Neuronal stem cell (in vitro differentiated cells): ENCODE measurements at regions not wholly inside any gene's neighbourhood (a gene's known extent, or its start where the extent isn't known, plus 50 kb on each side); places are given as distances from the start of the nearest gene placed in this dataset.

Experiments
- DNase-seq: peaks from one replicate; pipeline ENCODE4 v3.0.0-alpha.2; 2013; ENCODE audit warnings: low spot score
- H2AFZ ChIP-seq: one replicate; pipeline ENCODE4 v1.6.1; 2013; ENCODE audit warnings: mild to moderate bottlenecking, low read length, inconsistent platforms
- H2AK5ac ChIP-seq: 2 replicates; pipeline ENCODE4 v1.6.1; 2013; ENCODE audit warnings: low read depth, mild to moderate bottlenecking, inconsistent platforms, low read length, moderate library complexity, mixed read lengths
- H2BK120ac ChIP-seq: 2 replicates; pipeline ENCODE4 v1.6.1; 2013; ENCODE audit warnings: low read depth, mild to moderate bottlenecking, inconsistent platforms, low read length, moderate library complexity, mixed read lengths
- H2BK12ac ChIP-seq: one replicate; pipeline ENCODE4 v1.6.1; 2013; ENCODE audit warnings: low read length, inconsistent platforms
- H2BK15ac ChIP-seq: 2 replicates; pipeline ENCODE4 v1.6.1; 2013; ENCODE audit warnings: mild to moderate bottlenecking, low read length, inconsistent platforms, mixed read lengths
- H2BK5ac ChIP-seq: one replicate; pipeline ENCODE4 v1.6.1; 2013; ENCODE audit warnings: inconsistent platforms, mild to moderate bottlenecking, low read length, moderate library complexity
- H3K14ac ChIP-seq: one replicate; pipeline ENCODE4 v1.6.1; 2013; ENCODE audit warnings: low read length, inconsistent platforms
- H3K18ac ChIP-seq: 2 replicates; pipeline ENCODE4 v1.6.1; 2013; ENCODE audit warnings: low read length, inconsistent platforms
- H3K23ac ChIP-seq: 2 replicates; pipeline ENCODE4 v1.6.1; 2013; ENCODE audit warnings: low read depth, mild to moderate bottlenecking, mixed read lengths, low read length, inconsistent platforms; ENCODE audit not compliant: poor library complexity
- H3K27ac ChIP-seq: replicated peaks from 3 replicates; pipeline ENCODE4 v1.5.1; 2013; ENCODE audit warnings: low read length, inconsistent platforms
- H3K27me3 ChIP-seq, 3 experiments: 2 replicates each; pipeline ENCODE4 v1.6.1; 2013; ENCODE audit warnings: low read length in 3 of 3, mild to moderate bottlenecking in 2 of 3, inconsistent platforms in 1 of 3, low read depth in 1 of 3, mixed read lengths in 1 of 3, moderate library complexity in 1 of 3; ENCODE audit not compliant: control insufficient read depth in 3 of 3, insufficient read depth in 3 of 3
- H3K36me3 ChIP-seq, 2 donors: replicated peaks in 1 of 2; 2 replicates each; pipeline ENCODE4 v1.6.1; 2013; ENCODE audit warnings: low read length in 2 of 2; ENCODE audit not compliant: control insufficient read depth in 2 of 2, insufficient read depth in 2 of 2
- H3K4ac ChIP-seq: 2 replicates; pipeline ENCODE4 v1.6.1; 2013; ENCODE audit warnings: inconsistent platforms, mild to moderate bottlenecking, low read length, moderate library complexity
- H3K4me1 ChIP-seq, 2 donors: 1 replicate in 1 of 2; 2 replicates in 1 of 2; pipeline ENCODE4 v1.6.1; 2013; ENCODE audit warnings: low read length in 2 of 2, low read depth in 1 of 2; ENCODE audit not compliant: control insufficient read depth in 2 of 2, insufficient read depth in 1 of 2
- H3K4me2 ChIP-seq: one replicate; pipeline ENCODE4 v1.6.1; 2013; ENCODE audit warnings: mild to moderate bottlenecking, low read length, inconsistent platforms; ENCODE audit not compliant: insufficient read depth, poor library complexity, severe bottlenecking
- H3K4me3 ChIP-seq, 2 donors: 2 replicates each; pipeline ENCODE4 v1.5.1; 2013; ENCODE audit warnings: low read length in 2 of 2, mild to moderate bottlenecking in 2 of 2, inconsistent platforms in 1 of 2, moderate library complexity in 1 of 2
- H3K79me1 ChIP-seq: one replicate; pipeline ENCODE4 v1.6.1; 2013; ENCODE audit warnings: low read depth, mild to moderate bottlenecking, inconsistent platforms, low read length, moderate library complexity
- H3K9ac ChIP-seq: one replicate; pipeline ENCODE4 v1.6.1; 2013; ENCODE audit warnings: mild to moderate bottlenecking, low read depth, low read length, inconsistent platforms; ENCODE audit not compliant: poor library complexity
- H3K9me3 ChIP-seq, 2 donors: replicated peaks in 1 of 2; 2 replicates each; pipeline versions ENCODE3 to v1.6.1; 2013; ENCODE audit warnings: low read length in 2 of 2, mild to moderate bottlenecking in 2 of 2, inconsistent platforms in 1 of 2, low read depth in 1 of 2, mixed read lengths in 1 of 2, moderate library complexity in 1 of 2; ENCODE audit not compliant: control insufficient read depth in 2 of 2, insufficient read depth in 1 of 2
- H4K8ac ChIP-seq: one replicate; pipeline ENCODE4 v1.6.1; 2013; ENCODE audit warnings: low read depth, mild to moderate bottlenecking, inconsistent platforms, low read length, moderate library complexity
- H4K91ac ChIP-seq: one replicate; pipeline ENCODE4 v1.6.1; 2013; ENCODE audit warnings: low read length, low read depth, mild to moderate bottlenecking, inconsistent platforms; ENCODE audit not compliant: poor library complexity
- WGBS, 2 donors: extraction: QIAGEN DNeasy Blood & Tissue Kit; methylation state at CpG; one replicate each; pipeline ENCODE4 v1.1.7; 2013; ENCODE audit warnings: missing lambda C conversion rate in 2 of 2, mixed read lengths in 1 of 2; ENCODE audit not compliant: insufficient read length in 2 of 2, insufficient replicate concordance in 1 of 2; ENCODE audit errors: extremely low coverage in 2 of 2; 5-methylcytosine and 5-hydroxymethylcytosine counted together

DNA sequence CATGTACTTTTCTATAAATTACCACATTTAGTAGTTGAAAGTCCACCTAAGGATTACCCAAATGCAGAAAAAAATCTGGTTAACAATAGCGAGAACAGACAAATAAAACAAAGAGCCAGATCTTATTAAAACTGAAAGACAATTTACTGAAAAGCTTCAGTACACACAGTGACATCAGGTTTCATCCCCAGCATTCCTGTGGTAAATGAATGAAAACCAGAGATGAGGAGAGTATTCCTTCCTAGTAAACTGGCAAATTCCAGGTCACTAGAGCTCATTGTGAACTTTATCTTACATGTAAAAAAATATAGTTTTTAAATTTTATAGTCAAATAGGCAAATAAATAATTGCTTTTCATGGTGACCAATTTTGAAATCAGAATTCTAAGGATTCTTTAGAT lies 1290.5 kb downstream of the ADGRL3 start:
- no peak overlapping the region for H3K18ac ChIP-seq
- no peak overlapping the region for H2BK120ac ChIP-seq
- H3K23ac ChIP-seq: no peak overlapping the region
- H2BK15ac ChIP-seq: no peak overlapping the region
- H3K9ac ChIP-seq: no peak overlapping the region
- no peak overlapping the region for H4K91ac ChIP-seq
- no peaks in the 10 kb centered on the region for H3K27me3 ChIP-seq
- DNase-seq: no peak
- no peak overlapping the region for H3K4me3 ChIP-seq
- H2BK12ac ChIP-seq: no peak overlapping the region
- H3K14ac ChIP-seq: no peak overlapping the region
- H3K4ac ChIP-seq: no peak overlapping the region
- H3K79me1 ChIP-seq: no peaks in the 10 kb centered on the region
- no peak overlapping the region for H2AK5ac ChIP-seq
- H3K4me1 ChIP-seq: peaks cover 0 to 4% of the 10 kb centered on the region in 2 donors
- no peak overlapping the region for H4K8ac ChIP-seq
- H3K9me3 ChIP-seq: peaks cover 2 to 6% of the 10 kb centered on the region in 2 donors
- no peak overlapping the region for H2BK5ac ChIP-seq
- no CpG with 5 or more reads among the region's 1 CpG for WGBS, 2 donors
- no peak overlapping the region for H3K27ac ChIP-seq
- H3K4me2 ChIP-seq: no peak overlapping the region
- H3K36me3 ChIP-seq: no peaks in the 10 kb centered on the region
- H2AFZ ChIP-seq: no peak overlapping the region

DNA sequence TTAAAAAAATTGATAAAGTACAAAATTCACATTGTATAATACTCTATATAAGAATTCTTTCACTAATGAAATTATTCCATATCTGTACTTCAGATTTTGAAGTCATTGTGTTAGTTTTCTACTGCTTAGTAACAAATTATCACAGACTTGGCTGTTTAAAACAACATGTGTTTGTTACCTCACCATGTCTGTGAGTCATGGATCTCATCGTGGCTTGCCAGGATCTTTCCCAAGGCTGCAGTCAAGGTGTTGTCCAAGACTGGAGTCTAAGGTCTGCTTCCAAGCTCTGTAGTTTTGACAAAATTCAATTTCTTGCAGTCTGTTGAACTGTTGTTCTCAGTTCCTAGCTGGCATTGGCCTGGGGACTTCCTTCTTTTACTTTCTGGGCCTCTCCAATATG lies 1286.9 kb downstream of the ADGRL3 start:
- H2AK5ac ChIP-seq: no peak overlapping the region
- H3K23ac ChIP-seq: no peak overlapping the region
- H4K8ac ChIP-seq: no peak overlapping the region
- no peaks in the 10 kb centered on the region for H3K9me3 ChIP-seq
- no peak overlapping the region for H3K9ac ChIP-seq
- H2AFZ ChIP-seq: peak overlapping the region; percentile 67
- no peak overlapping the region for H3K14ac ChIP-seq
- no peak overlapping the region for H2BK15ac ChIP-seq
- no peak for DNase-seq
- no peak overlapping the region for H3K18ac ChIP-seq
- H3K27ac ChIP-seq: no peak overlapping the region
- no peak overlapping the region for H2BK12ac ChIP-seq
- H2BK120ac ChIP-seq: no peak overlapping the region
- no peaks in the 10 kb centered on the region for H3K36me3 ChIP-seq
- no peak overlapping the region for H3K4ac ChIP-seq
- H3K4me3 ChIP-seq: no peak overlapping the region
- H3K27me3 ChIP-seq: no peaks in the 10 kb centered on the region
- WGBS, 2 donors: no CpG with 5 or more reads among the region's 1 CpG
- H3K79me1 ChIP-seq: no peaks in the 10 kb centered on the region
- H3K4me2 ChIP-seq: no peak overlapping the region
- no peaks in the 10 kb centered on the region for H3K4me1 ChIP-seq
- H2BK5ac ChIP-seq: no peak overlapping the region
- no peak overlapping the region for H4K91ac ChIP-seq

DNA sequence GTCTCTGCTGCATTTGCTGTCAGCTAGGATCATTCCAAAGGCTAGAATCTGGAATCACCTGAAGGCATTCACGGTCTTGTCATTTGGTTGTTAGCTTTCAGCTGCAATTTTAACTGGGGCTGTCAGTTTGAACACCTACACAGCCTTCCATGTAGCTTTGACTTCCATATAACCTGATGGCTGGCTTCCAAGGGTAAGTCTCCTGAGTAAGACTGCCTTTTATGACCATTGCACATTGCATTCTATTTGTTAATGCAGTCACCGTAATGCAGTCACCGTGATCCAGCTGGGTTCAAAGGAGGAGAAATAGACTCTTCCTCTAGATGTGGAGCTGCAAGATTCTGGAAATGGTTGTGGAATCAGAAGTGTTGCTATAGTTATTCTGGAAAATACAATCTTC lies 1284.2 kb downstream of the ADGRL3 start:
- H2AFZ ChIP-seq: peak overlapping the region; percentile 1
- H2BK120ac ChIP-seq: no peak overlapping the region
- H3K9ac ChIP-seq: no peak overlapping the region
- H3K18ac ChIP-seq: no peak overlapping the region
- no peak overlapping the region for H2BK5ac ChIP-seq
- no peak overlapping the region for H3K4ac ChIP-seq
- no peak for DNase-seq
- no peak overlapping the region for H4K91ac ChIP-seq
- no peak overlapping the region for H2BK15ac ChIP-seq
- no peak overlapping the region for H4K8ac ChIP-seq
- no peak overlapping the region for H3K23ac ChIP-seq
- no peaks in the 10 kb centered on the region for H3K79me1 ChIP-seq
- no peak overlapping the region for H2BK12ac ChIP-seq
- no peak overlapping the region for H3K4me3 ChIP-seq
- no peaks in the 10 kb centered on the region for H3K27me3 ChIP-seq
- H3K9me3 ChIP-seq: no peaks in the 10 kb centered on the region
- H3K36me3 ChIP-seq: no peaks in the 10 kb centered on the region
- H3K14ac ChIP-seq: no peak overlapping the region
- H3K4me1 ChIP-seq: peaks cover 0 to 6% of the 10 kb centered on the region in 2 donors
- H3K4me2 ChIP-seq: no peak overlapping the region
- no peak overlapping the region for H3K27ac ChIP-seq
- no peak overlapping the region for H2AK5ac ChIP-seq
- no CpG with 5 or more reads among the region's 3 CpGs for WGBS, 2 donors

DNA sequence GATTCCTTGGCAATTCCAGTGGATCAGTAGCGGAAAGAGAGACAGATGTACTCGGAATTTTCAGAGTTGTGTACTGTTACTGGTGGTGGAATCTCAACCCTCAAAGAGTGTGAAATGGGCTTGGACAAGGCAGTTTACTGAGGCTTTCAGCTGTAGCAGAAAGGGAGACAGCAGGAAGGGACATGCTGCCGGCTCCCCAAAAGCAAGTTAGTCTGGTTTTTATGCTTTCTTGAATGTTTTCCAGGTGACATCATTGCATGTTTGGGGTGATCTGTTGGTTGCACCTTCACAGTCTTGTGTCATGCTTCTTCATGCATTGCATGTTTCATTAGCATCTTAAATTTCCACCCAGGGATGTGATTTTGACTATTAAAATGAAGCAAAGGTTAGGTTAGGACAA lies 1282.2 kb downstream of the ADGRL3 start:
- Histone ChIP-seq H2BK12ac (no peak overlapping the region), H3K27ac (no peak overlapping the region), H2BK120ac (no peak overlapping the region), H2BK5ac (no peak overlapping the region), H3K18ac (no peak overlapping the region), H3K23ac (no peak overlapping the region), H3K27me3 (no peaks in the 10 kb centered on the region), H4K91ac (no peak overlapping the region), H2AFZ (no peak overlapping the region), H4K8ac (no peak overlapping the region), H3K4me1 (peaks cover 0 to 6% of the 10 kb centered on the region in 2 donors), H3K9ac (no peak overlapping the region), H3K36me3 (no peaks in the 10 kb centered on the region), H3K79me1 (no peaks in the 10 kb centered on the region), H2AK5ac (no peak overlapping the region), H3K4me3 (no peak overlapping the region), H3K4ac (no peak overlapping the region), H3K9me3 (no peaks in the 10 kb centered on the region), H2BK15ac (no peak overlapping the region), H3K14ac (no peak overlapping the region), H3K4me2 (no peak overlapping the region)
- WGBS, 2 donors: no CpG with 5 or more reads among the region's 3 CpGs
- no peak for DNase-seq
